ENCODE measurements at regions not wholly inside any gene's neighbourhood (a gene's known extent, or its start where the extent isn't known, plus 50 kb on each side); places are given as distances from the start of the nearest gene placed in this dataset.
"Not testable (repeated sequence)": the region's sequence is repeated elsewhere in the genome, so short reads cannot be mapped to it uniquely, and the experiment has no call there.

- not testable (repeated sequence) for DNase-seq (ENCODE audit: low read depth)
Measured at GRCh38 chr20:26373066-26373465, 676.4 kb upstream of the ZNF337 start.

GRCh38 chr20:26354511-26354910 lies 657.9 kb upstream of the ZNF337 start:
- DNase-seq (ENCODE audit: low read depth) = no peak

DNA sequence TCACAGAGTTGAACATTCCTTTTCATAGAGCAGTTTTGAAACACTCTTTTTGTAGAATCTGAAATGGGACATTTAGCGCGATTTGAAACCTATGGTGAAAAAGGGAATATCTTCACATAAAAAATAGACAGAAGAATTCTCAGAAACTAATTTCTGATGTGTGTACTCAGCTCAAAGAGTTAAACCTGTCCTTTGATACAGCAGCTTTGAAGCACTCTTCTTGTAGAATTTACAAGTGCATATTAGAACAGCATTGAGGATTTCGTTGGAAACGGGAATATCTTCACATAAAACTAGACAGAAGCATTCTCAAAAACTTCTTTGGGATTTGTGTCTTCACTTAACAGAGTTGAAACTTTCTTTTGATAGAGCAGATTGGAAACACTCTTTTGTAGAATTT lies 650.7 kb upstream of the ZNF337 start:
- DNase-seq (ENCODE audit: low read depth) = no peak

DNA sequence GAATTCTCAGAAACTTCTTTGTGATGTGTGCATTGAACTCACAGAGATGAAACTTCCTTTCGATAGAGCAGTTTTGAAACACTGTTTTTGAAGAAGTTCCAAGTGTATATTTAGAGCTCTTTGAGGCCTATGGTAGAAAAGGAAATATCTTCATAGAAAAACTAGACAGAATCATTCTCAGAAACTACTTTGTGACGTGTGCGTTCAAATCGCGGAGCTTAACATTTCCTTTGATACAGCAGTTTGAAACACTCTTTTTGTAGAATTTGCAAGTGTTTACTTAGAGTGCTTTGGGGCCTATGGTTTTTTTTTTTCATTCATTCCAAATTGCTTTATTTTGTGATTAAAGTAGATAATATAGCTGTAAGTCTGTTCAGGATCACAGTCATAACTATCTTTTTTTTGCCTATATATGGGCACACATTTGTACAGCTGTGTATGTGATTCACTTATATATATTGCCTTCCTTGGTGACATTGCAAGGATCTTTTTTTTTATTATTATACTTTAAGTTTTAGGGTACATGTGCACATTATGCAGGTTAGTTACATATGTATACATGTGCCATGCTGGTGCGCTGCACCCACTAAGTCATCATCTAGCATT lies 643.9 kb upstream of the ZNF337 start:
- DNase-seq (ENCODE audit: low read depth) = not testable (repeated sequence)

- DNase-seq (ENCODE audit: low read depth) = no peak
Measured at GRCh38 chr20:26324177-26324576, 627.5 kb upstream of the ZNF337 start.

GRCh38 chr20:26315054-26315453 lies 618.4 kb upstream of the ZNF337 start:
- DNase-seq (ENCODE audit: low read depth) = no peak

DNA sequence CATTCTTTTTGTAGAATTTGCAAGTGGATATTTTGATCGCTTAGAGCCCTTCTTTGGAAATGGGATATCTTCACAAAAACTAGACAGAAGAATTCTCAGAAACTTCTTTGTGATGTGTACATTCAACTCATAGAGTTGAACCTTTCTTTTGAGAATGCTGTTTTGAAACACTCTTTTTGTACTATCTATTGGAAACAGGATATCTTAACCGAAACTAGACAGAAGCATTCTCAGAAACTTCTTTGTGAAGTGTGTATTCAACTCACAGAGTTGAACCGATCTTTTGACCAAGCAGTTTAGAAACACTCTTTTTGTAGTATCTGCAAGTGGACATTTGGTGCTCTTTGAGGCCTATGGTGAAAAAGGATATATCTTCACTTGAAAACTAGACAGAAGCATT lies 613.1 kb upstream of the ZNF337 start:
- DNase-seq (ENCODE audit: low read depth) = not testable (repeated sequence)

DNA sequence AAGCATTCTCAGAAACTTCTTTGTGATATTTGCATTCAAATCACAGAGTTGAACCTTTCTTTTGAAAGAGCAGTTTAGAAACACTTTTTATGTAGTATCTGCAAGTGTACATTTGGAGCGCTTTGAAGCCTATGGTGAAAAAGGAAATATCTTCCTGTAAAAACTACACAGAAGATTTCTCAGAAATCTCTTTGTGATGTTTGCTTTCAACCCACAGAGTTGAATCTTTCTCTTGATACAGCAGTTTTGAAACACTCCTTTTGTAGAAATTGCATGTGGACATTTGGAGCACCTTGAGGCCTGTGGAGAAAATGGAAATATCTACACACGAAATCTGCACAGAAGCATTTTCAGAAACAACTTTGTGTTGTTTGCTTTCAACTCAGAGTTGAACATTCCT lies 612.3 kb upstream of the ZNF337 start:
- DNase-seq (ENCODE audit: low read depth) = no peak

DNA sequence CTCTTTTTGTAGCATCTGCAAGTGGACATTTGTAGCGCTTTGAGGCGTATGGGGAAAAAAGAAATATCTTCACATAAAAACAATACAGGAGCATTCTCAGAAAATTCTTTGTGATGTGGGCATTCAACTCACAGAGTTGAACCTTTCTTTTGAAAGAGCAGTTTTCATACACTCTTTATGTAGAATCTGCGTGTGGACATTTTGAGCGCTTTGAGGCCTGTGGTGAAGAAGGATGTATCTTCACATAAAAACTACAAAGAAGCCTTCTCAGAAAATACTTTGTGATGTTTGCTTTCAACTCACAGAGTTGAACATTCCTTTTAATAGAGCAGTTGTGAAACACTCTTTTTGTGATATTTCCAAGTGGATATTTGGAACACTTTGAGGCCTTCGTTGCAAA lies 598.4 kb upstream of the ZNF337 start:
- DNase-seq (ENCODE audit: low read depth) = no peak

DNA sequence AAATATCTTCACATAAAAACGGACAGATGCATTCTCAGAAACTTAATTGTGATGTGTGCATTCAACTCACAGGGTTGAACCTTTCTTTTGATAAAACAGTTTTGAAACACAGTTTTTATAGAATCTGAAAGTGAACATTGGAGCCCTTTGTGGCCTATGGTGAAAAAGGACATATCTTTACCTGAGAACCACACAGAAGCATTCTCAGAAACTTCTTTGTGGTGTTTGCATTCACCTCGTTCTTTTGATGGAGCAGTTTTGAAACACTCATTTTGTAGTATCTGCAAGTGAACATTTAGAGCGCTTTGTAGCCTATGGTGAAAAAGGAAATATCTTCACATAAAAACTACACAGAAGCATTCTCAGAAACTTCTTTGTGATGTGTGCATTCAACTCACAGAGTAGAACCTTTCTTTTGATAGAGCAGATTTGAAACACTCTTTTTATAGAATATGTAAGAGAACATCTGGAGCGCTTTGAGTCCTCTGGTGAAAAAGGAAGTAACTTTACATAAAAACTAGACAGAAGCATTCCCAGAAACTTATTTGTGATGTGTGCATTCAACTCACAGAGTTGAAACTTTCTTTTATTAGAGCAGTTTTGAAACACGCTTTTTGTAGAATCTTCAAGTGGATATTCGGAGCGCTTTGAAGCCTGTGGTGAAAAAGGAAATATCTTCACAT lies 591.9 kb upstream of the ZNF337 start:
- not testable (repeated sequence) for DNase-seq (ENCODE audit: low read depth)

- no peak for DNase-seq (ENCODE audit: low read depth)
Measured at GRCh38 chr20:26279238-26279637, 582.6 kb upstream of the ZNF337 start.

DNA sequence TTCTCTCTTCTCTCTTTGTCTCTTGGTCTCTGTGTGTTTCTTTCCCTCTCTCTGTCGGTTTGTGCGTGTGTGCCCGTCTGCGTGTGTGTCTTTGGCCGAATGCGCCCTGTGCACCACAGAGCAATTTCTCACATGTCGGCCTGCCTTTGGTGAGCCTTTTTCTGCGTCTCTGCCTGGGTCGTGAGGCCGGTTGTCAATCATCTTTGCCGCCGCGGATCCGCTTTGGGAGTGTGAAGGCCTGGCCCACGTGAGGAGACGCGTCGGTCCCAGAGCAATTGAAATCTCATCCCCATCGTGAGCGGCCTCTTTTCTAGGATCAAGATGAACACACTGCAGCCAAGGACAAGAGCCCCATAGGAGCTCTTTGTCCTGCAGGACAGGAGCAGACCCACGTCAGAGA lies 580.7 kb upstream of the ZNF337 start:
- DNase-seq (ENCODE audit: low read depth) = no peak

DNA sequence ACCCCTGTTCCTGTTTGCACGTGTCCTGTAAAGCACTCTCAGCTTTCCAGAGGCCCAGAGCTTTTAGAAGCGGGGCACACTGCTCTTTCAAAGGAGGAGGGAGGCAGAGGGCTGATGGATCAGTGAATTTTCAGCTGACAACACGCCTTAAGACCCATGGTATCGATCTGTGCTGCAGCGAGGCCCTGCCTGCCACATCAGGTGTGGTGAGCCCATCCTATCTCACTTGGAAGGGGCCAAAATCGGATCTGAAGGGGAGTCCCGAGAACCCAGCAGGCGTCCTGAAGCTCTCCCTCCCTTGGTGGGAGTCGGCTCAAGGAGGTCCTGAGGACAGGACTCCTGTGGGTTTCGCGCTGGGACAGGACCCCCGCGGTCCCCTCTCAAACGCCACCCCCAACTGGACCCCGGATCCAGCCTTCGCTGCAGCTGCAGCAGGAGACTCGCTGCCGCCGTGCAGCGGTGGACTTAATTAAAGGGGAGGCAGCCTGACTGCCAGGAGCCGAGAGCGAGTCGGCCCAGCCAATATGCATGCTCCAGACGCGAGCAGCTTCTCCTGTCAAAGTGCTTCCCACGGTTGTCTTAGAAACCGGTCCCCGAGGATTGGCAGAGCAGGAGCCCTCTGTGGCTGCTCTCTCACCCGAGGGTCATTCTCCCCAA lies 580.0 kb upstream of the ZNF337 start:
- DNase-seq (ENCODE audit: low read depth) = no peak

GRCh38 chr20:26268762-26269161 lies 572.1 kb upstream of the ZNF337 start:
- not testable (repeated sequence) for DNase-seq (ENCODE audit: low read depth)

DNA sequence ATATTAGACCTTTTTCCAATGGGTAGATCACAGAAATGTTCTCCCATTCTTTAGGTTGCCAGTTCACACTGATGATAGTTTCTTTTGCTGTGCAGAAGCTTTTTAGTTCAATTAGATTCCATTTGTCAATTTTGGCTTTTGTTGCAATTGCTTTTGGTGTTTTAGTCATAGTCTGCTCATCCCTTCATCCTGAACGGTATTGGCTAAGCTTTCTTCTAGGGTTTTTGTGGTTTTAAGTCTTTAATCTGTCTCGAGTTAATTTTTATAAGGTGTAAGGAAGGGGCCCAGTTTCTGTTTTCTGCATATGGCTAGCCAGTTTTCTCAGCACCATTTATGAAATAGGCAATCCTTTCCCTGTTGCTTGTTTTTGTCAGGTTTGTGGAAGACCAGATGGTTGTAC lies 564.3 kb upstream of the ZNF337 start:
- not testable (repeated sequence) for DNase-seq (ENCODE audit: low read depth)

DNA sequence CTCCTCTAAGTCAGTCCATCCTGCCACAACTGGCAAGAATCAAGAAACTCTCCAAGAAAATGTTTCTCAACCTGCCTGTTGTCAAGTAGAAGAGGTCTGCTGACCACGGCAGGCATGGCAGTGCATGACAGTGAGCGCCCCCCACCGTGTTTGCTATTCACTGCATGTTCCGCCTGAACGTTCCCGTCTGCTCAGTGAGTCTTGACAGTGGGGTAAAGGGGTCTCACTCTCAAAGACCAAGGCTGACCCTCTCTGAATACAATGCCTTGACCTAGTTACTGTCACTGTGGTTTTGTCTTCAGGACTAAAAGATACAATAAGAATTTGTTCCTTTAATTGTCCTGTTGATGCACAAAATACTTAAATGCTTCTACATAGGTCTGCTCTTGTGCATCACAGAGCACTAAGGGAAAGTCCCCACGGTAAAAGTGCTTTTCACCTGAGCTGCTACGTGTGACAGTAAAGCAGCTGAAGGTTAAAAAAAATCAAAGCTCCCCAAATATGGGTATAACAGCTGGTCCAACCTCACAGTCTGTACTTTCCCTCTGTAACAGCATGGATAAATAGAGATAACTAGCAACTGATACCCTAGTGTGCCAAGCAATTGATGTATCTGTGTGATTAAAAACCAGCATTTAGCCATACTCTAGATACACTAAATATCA lies 555.8 kb upstream of the ZNF337 start:
- DNase-seq (ENCODE audit: low read depth) = not testable (repeated sequence)

DNA sequence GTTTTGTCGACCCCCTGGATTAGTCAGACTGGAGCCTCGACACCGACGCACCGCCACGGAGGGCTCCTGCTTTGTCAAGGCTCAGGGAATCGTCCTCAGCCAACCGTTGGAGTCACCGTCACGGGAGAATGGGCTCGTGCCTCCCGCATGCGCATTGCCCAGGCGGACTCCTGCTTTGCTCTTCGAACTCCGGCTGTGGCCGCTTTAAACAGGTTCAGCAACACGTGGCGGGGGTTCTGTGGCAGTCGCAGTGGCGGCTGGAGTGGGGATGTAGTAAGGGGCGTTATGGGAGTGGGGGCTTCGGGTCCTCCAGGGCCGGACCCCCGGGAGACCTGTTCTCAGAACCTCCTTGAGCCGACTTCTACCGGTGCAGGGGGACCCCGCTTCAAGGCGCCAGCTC lies 554.7 kb upstream of the ZNF337 start:
- DNase-seq (ENCODE audit: low read depth) = not testable (repeated sequence)

DNA sequence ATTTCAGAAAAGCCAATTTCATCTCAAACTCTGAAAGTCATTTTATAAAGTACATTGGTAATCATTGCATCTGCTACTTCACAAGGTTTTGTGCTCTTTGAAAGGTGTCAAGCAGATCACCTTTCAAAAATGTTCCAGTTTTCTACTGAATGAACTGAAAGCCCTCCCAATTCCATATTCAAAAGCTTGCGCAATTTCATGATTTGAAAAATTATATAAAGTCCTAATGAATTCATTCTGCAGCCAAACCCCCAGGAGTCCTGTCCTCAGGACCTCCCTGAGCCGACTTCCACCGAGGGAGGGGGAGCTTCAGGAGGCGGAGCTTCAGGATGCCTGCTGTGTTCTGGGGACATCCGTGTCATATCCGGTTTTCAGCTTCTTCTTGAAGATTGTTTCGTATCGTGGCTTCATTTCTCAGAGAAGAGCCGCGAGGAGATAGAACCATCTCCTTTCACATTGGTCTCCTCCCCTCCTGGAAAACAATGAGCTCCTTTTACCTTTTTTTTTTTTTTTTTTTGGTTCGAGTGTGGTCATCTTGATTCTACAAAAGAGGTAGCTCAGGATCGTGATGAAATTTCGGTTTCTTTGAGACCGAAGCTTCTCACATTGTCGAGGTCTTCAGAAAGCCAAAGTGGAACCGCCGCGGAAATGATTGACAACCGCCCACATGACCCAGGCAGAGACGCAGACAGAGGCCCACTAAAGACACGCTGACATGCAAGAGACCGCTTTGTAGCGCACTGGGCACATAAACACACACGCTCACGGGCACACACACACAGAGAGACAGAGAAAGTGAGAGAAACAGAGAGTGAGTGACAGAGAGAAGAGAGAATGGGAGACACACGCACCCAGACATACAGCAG lies 553.8 kb upstream of the ZNF337 start:
- not testable (repeated sequence) for DNase-seq (ENCODE audit: low read depth)

DNA sequence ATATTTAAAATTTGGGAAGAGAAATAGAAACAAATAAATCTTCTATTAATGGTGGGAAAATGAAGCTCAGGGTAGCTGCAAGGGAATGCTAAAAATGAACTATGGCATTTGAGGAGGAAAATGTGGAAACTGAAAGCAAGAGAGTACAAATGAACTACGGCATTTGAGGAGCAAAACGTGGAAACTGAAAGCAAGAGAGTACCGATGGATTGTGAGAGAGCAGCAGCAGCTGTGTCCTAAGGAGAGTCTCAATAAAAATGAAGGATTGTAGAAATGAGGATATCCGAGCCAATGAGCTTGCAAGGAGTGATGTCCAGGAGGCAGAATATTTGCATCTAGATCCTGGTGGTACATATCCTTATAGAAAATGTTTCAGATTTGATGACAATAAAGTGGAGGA lies 547.1 kb upstream of the ZNF337 start:
- no peak for DNase-seq (ENCODE audit: low read depth)

GRCh38 chr20:26220609-26221008 lies 524.0 kb upstream of the ZNF337 start:
- DNase-seq (ENCODE audit: low read depth) = not testable (repeated sequence)

DNA sequence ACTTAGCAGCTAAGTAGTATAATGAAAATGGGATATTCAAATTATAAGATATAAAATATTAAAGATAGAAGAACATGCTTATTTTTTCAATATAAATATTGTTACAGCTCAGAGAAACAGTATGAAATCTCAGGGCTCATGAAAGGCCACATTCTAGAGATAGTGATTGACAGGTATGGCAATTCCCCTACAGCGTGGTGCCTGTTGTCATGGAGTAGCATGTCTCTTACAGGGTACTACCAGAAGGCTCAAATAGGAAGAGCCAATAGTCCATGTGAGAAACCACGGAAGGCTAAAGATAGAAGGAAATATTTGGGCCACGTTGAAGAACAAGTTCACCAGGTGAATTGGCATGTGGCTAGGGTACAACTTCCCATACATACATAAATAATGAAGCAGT lies 522.9 kb upstream of the ZNF337 start:
- DNase-seq (ENCODE audit: low read depth) = not testable (repeated sequence)

GRCh38 chr20:26218301-26218700 lies 521.6 kb upstream of the ZNF337 start:
- no peak for DNase-seq (ENCODE audit: low read depth)
